CD4-positive, CD25-positive, alpha-beta regulatory T cell (primary cell): ENCODE measurements at regions not wholly inside any gene's neighbourhood (a gene's known extent, or its start where the extent isn't known, plus 50 kb on each side); places are given as distances from the start of the nearest gene placed in this dataset.

ENCODE experiments used
- ATAC-seq, 2 donors: fragments of 150-1000 bp; cut with Tn5 transposase; one replicate each; pipeline ENCODE4 v1.10.0; 2021; ENCODE audit warnings: low read depth in 2 of 2, moderate number of reproducible peaks in 2 of 2, moderate library complexity in 1 of 2
- DNase-seq, 3 donors: peaks; one replicate each; pipeline versions ENCODE4 v3.0.0 to v3.0.0-alpha.2; 2012 to 2022; ENCODE audit warnings: mixed read lengths in 1 of 3
- H3K27ac ChIP-seq: one replicate; pipeline ENCODE4 v1.7.0; 2013; ENCODE audit warnings: mild to moderate bottlenecking, low read length; ENCODE audit not compliant: insufficient read depth, poor library complexity, severe bottlenecking
- H3K27me3 ChIP-seq: one replicate; pipeline ENCODE4 v1.7.0; 2013; ENCODE audit warnings: low read length; ENCODE audit not compliant: control insufficient read depth, insufficient read depth
- H3K36me3 ChIP-seq: one replicate; pipeline ENCODE4 v1.7.0; 2013; ENCODE audit warnings: mild to moderate bottlenecking, low read length, moderate library complexity; ENCODE audit not compliant: control insufficient read depth, insufficient read depth
- H3K4me1 ChIP-seq: 2 replicates; pipeline ENCODE4 v1.7.0; 2013; ENCODE audit warnings: mild to moderate bottlenecking, low read length; ENCODE audit not compliant: insufficient read depth, control insufficient read depth, poor library complexity, severe bottlenecking
- H3K4me3 ChIP-seq: one replicate; pipeline ENCODE4 v1.7.0; 2013; ENCODE audit warnings: low read depth, mild to moderate bottlenecking, low read length, moderate library complexity
- H3K9me3 ChIP-seq, 2 experiments: 1 replicate in 1 of 2; 2 replicates in 1 of 2; pipeline ENCODE4 v1.7.0; 2013; ENCODE audit warnings: low read length in 2 of 2, mild to moderate bottlenecking in 1 of 2, moderate library complexity in 1 of 2; ENCODE audit not compliant: control insufficient read depth in 2 of 2
- H3K27ac Mint-ChIP-seq, 3 donors: one replicate each; pipeline ENCODE4 v1.8.0; 2020 to 2022; ENCODE audit warnings: mild to moderate bottlenecking in 3 of 3, mixed read lengths in 3 of 3, moderate library complexity in 2 of 3
- H3K27me3 Mint-ChIP-seq: one replicate; pipeline ENCODE4 v1.8.0; 2022; ENCODE audit warnings: mild to moderate bottlenecking, mixed read lengths
- H3K36me3 Mint-ChIP-seq: one replicate; pipeline ENCODE4 v1.8.0; 2020; ENCODE audit warnings: mixed read lengths
- H3K4me1 Mint-ChIP-seq, 4 donors: one replicate each; pipeline ENCODE4 v1.8.0; 2020 to 2022; ENCODE audit warnings: mixed read lengths in 4 of 4, mild to moderate bottlenecking in 1 of 4
- H3K4me3 Mint-ChIP-seq, 4 donors: one replicate each; pipeline ENCODE4 v1.8.0; 2020 to 2022; ENCODE audit warnings: mild to moderate bottlenecking in 4 of 4, mixed read lengths in 4 of 4, moderate library complexity in 3 of 4
- H3K9me3 Mint-ChIP-seq, 7 donors: one replicate each; pipeline ENCODE4 v1.8.0; 2020 to 2022; ENCODE audit warnings: mixed read lengths in 7 of 7, mild to moderate bottlenecking in 3 of 7, moderate library complexity in 2 of 7

DNA sequence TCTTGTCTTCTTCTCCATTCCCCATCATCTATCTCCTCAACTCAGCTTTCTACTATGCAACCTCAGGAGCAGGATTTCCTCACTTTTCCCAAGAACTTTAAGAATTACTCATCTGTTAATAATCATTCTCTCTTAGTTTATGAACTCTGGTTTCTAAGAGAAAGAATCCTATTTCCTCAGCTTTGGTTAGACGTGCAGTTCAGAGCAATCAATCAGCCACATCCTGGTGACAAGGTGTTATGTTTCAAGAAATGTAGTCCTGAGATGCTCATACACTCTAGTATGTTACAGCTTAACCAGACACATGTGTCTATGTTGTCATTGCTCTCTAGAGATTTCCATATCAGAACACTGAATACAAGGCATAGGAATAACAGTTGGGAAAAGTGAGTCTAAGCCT, 277.9 kb downstream of the MBD2 start:
- Histone ChIP-seq H3K27me3 (no peaks in the 10 kb centered on the region), H3K4me1 (no peaks in the 10 kb centered on the region), H3K9me3 (peaks cover 2 to 12% of the 10 kb centered on the region in 2 experiments), H3K36me3 (no peaks in the 10 kb centered on the region), H3K27ac (no peak overlapping the region), H3K4me3 (no peak overlapping the region)
- no peak for DNase-seq
- Mint-ChIP-seq H3K36me3 (no peaks in the 10 kb centered on the region), H3K27me3 (no peaks in the 10 kb centered on the region), H3K27ac (no peak overlapping the region), H3K4me1 (no peaks in the 10 kb centered on the region), H3K4me3 (no peak overlapping the region), H3K9me3 (peaks cover 0 to 11% (median 3%) of the 10 kb centered on the region in 7 donors)
- no peak for ATAC-seq

GRCh38 chr18:53944721-53945120, 279.7 kb downstream of the MBD2 start:
- Mint-ChIP-seq H3K36me3 (no peaks in the 10 kb centered on the region), H3K4me1 (no peaks in the 10 kb centered on the region), H3K9me3 (peaks cover 0 to 11% (median 5%) of the 10 kb centered on the region in 7 donors), H3K27me3 (no peaks in the 10 kb centered on the region), H3K27ac (no peak overlapping the region), H3K4me3 (no peak overlapping the region)
- Histone ChIP-seq H3K9me3 (peaks cover 2 to 12% of the 10 kb centered on the region in 2 experiments), H3K27me3 (no peaks in the 10 kb centered on the region), H3K36me3 (no peaks in the 10 kb centered on the region), H3K4me1 (no peaks in the 10 kb centered on the region), H3K27ac (no peak overlapping the region), H3K4me3 (no peak overlapping the region)
- DNase-seq (peak in 1 of 3 donors; percentile 11), ATAC-seq (no peak)

GRCh38 chr18:53943326-53943860, 281.1 kb downstream of the MBD2 start:
- DNase-seq (no peak), ATAC-seq (no peak)
- Mint-ChIP-seq H3K4me3 (no peak overlapping the region), H3K9me3 (peaks cover 0 to 11% (median 5%) of the 10 kb centered on the region in 7 donors), H3K36me3 (no peaks in the 10 kb centered on the region), H3K4me1 (no peaks in the 10 kb centered on the region), H3K27ac (no peak overlapping the region), H3K27me3 (no peaks in the 10 kb centered on the region)
- Histone ChIP-seq H3K4me1 (no peaks in the 10 kb centered on the region), H3K4me3 (no peak overlapping the region), H3K36me3 (no peaks in the 10 kb centered on the region), H3K27ac (no peak overlapping the region), H3K27me3 (no peaks in the 10 kb centered on the region), H3K9me3 (peaks cover 2 to 12% of the 10 kb centered on the region in 2 experiments)

DNA sequence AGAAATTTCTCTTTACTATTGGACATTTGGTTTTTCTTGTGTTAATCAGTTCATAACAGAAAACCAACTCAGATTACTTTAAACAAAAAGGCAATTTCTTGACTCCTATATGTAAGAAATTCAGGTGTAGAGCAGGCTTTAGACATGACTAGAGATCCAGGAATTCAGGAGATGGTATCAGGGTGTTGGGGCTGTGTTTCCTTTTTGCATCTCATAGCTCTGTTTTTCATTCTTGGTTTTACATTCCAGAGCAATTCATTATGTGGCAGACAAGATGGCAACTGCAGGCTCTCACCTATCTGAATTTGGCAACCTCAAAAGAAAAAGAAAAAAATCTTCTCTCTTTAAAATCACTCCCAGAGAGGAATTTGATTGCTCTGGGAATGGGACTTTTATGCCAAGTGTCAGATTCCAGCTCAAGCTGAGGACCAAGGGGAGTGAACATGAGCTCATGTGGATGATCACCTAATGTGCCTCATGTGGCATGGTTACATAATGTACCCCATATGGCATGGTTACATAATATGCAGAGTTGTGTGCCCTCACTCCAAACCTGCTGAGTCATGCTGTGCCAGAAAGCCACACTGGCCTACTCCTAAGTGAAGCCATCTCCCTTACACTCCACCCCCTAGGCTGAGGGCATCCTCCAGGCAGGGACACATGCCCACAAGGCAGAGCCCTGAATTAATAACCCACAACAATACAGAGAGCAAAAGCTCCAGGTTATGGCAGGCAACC, 282.7 kb downstream of the MBD2 start:
- H3K9me3 Mint-ChIP-seq, result peaks cover 0 to 10% (median 5%) of the 10 kb centered on the region in 7 donors
- Histone ChIP-seq H3K27me3 (no peaks in the 10 kb centered on the region), H3K9me3 (peaks cover 2 to 12% of the 10 kb centered on the region in 2 experiments), H3K4me3 (no peak overlapping the region), H3K27ac (no peak overlapping the region), H3K36me3 (no peaks in the 10 kb centered on the region), H3K4me1 (no peaks in the 10 kb centered on the region)
- H3K4me3 Mint-ChIP-seq, result no peak overlapping the region
- H3K36me3 Mint-ChIP-seq, result no peaks in the 10 kb centered on the region
- H3K27me3 Mint-ChIP-seq, result no peaks in the 10 kb centered on the region
- DNase-seq, result no peak
- no peaks in the 10 kb centered on the region for H3K4me1 Mint-ChIP-seq
- no peak for ATAC-seq
- no peak overlapping the region for H3K27ac Mint-ChIP-seq

- no peaks in the 10 kb centered on the region for H3K27me3 ChIP-seq
- H3K36me3 ChIP-seq, result no peaks in the 10 kb centered on the region
- H3K27me3 Mint-ChIP-seq, result no peaks in the 10 kb centered on the region
- H3K9me3 Mint-ChIP-seq, result peaks cover 0 to 4% (median 2%) of the 10 kb centered on the region in 7 donors
- no peaks in the 10 kb centered on the region for H3K36me3 Mint-ChIP-seq
- H3K27ac ChIP-seq, result no peak overlapping the region
- no peak overlapping the region for H3K4me3 Mint-ChIP-seq
- H3K4me1 Mint-ChIP-seq, result no peaks in the 10 kb centered on the region
- ATAC-seq (no peak), DNase-seq (peak in 1 of 3 donors; percentile 3)
- no peaks in the 10 kb centered on the region for H3K4me1 ChIP-seq
- no peaks in the 10 kb centered on the region for H3K9me3 ChIP-seq
- H3K27ac Mint-ChIP-seq, result no peak overlapping the region
- no peak overlapping the region for H3K4me3 ChIP-seq
Observed at GRCh38 chr18:53937037-53937436, 287.4 kb downstream of the MBD2 start.

GRCh38 chr18:53935803-53936202, 288.7 kb downstream of the MBD2 start:
- H3K4me1 ChIP-seq, result no peaks in the 10 kb centered on the region
- no peaks in the 10 kb centered on the region for H3K9me3 ChIP-seq
- no peaks in the 10 kb centered on the region for H3K36me3 ChIP-seq
- no peak for DNase-seq
- Mint-ChIP-seq H3K27ac (no peak overlapping the region), H3K9me3 (peaks cover 0 to 7% (median 2%) of the 10 kb centered on the region in 7 donors), H3K36me3 (no peaks in the 10 kb centered on the region), H3K4me3 (no peak overlapping the region), H3K27me3 (no peaks in the 10 kb centered on the region), H3K4me1 (no peaks in the 10 kb centered on the region)
- H3K27ac ChIP-seq, result no peak overlapping the region
- H3K4me3 ChIP-seq, result no peak overlapping the region
- no peaks in the 10 kb centered on the region for H3K27me3 ChIP-seq
- no peak for ATAC-seq

GRCh38 chr18:53935399-53935798, 289.1 kb downstream of the MBD2 start:
- H3K9me3 Mint-ChIP-seq, result peaks cover 0 to 7% (median 0%) of the 10 kb centered on the region in 7 donors
- no peaks in the 10 kb centered on the region for H3K36me3 Mint-ChIP-seq
- H3K27ac Mint-ChIP-seq, result no peak overlapping the region
- H3K4me3 ChIP-seq, result no peak overlapping the region
- H3K27ac ChIP-seq, result no peak overlapping the region
- no peak for DNase-seq
- H3K4me3 Mint-ChIP-seq, result no peak overlapping the region
- H3K9me3 ChIP-seq, result no peaks in the 10 kb centered on the region
- no peaks in the 10 kb centered on the region for H3K4me1 Mint-ChIP-seq
- H3K27me3 ChIP-seq, result no peaks in the 10 kb centered on the region
- no peaks in the 10 kb centered on the region for H3K4me1 ChIP-seq
- no peak for ATAC-seq
- H3K36me3 ChIP-seq, result no peaks in the 10 kb centered on the region
- H3K27me3 Mint-ChIP-seq, result no peaks in the 10 kb centered on the region
